HG03521 (cell line): ENCODE measurements at regions not wholly inside any gene's neighbourhood (a gene's known extent, or its start where the extent isn't known, plus 50 kb on each side); places are given as distances from the start of the nearest gene placed in this dataset.

Source experiments
- ATAC-seq: cut with Tn5 transposase; IDR thresholded peaks from one replicate; pipeline ENCODE4 v1.9.1; 2021; ENCODE audit warnings: mild to moderate bottlenecking, moderate library complexity; ENCODE audit not compliant: unreplicated experiment

DNA sequence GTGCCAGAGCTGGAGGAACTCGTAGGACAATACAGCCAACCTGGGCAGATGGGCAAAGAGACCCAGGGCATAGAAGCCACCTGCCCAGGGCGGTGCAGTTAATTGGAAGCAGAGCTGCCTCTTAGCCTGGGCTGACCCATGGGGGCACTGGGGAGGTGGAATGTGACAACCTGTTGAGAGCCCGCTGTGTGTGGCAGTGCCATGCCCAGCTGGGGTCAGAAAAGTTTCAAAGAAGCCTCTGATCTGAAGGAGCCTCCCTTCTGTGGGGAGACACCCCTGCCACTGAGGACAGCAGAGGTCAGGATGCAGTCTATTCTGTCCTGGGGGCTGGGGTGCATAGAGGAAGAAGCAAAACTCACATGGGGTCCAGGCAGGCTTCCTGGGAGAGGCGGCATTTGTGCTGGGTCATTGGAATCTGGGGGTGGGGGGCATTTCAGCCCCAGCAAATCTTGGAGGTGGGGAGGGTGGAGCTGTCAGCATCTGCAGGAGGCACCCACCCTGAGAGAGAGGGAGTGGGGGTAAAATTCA, 176.1 kb upstream of the CIBAR2 start:
- ATAC-seq, result no peak

DNA sequence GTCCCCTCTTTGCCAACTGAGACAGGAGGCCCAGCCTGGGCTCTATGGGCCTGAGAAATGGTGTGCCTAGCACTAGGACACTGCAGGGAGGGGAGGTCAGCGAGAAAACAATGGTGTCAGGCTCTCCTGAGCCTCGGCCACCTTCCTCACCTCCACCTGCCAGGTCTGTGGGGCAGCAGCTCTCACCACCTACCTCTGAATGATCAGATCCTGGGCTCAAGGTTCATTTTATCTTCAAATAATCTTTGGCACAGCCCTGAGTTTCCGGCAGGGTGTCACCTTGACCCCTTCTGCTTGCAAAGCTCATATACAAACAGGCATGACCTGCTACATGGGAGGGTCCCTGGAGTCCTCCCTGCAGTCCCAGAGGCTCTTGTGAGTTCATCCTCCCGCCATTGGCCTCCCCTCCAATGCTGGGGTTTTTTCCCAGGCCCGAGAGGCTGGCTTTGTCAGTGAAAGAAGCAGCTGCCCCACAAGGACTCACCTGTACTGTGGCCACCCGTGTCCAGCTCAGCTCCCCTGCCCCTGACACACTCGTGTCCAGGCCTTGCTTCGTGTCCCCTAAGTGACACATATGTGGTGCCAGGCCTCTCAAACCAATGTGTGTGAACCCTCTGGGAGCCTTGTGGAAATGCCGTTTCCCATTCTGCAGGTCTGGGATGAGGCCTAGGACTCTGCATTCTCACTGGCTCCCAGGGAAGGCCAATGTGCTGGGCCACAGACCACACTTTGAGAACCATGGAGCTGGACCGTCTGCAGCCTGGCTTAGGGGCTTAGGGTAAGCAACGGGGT, 176.8 kb upstream of the CIBAR2 start:
- no peak for ATAC-seq

- ATAC-seq, result no peak
Measured at GRCh38 chr16:85289760-85290625, 177.7 kb upstream of the CIBAR2 start.

GRCh38 chr16:85290626-85291301, 178.5 kb upstream of the CIBAR2 start:
- no peak for ATAC-seq

- ATAC-seq, result no peak
Measured at GRCh38 chr16:85291302-85292148, 179.3 kb upstream of the CIBAR2 start.

- ATAC-seq, result no peak
Measured at GRCh38 chr16:85293458-85293857, 181.2 kb upstream of the CIBAR2 start.

DNA sequence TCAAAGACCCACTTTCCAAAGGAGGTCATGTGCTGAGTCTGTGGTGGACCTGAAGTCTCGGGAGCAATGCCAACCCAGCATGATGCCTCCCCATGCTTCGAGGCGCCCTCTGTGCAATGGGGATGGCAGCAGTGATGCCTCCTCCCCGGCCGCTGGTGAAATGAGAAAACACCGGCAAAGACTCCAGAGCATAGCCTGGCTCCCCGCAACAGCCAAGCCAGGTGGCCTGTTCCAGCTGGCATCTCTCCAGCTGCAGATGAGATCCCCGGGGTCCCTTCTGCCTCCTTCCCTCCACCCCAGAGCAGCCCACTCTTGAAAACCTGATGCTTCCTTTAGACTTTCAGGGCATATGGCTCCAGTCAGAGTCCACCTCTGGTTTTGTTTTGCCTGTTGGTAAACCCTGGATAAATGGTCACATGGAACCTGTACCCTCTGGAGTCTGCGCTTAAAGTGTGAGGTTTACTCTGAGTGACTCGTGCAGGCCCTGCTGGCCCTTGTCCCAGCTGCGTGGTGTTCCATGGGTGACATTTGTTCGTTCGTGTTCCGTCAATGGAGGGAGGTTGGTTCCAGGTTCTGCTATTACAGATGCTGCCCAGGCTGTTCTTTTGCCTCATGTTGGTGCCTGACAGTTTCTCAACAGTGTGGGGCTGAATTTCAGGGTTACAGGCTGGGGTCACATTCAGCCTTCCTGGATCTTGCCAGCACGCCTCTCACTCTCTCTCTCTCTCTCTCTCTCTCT, 181.8 kb upstream of the CIBAR2 start:
- no peak for ATAC-seq

- no peak for ATAC-seq
Measured at GRCh38 chr16:85294810-85295508, 182.7 kb upstream of the CIBAR2 start.

DNA sequence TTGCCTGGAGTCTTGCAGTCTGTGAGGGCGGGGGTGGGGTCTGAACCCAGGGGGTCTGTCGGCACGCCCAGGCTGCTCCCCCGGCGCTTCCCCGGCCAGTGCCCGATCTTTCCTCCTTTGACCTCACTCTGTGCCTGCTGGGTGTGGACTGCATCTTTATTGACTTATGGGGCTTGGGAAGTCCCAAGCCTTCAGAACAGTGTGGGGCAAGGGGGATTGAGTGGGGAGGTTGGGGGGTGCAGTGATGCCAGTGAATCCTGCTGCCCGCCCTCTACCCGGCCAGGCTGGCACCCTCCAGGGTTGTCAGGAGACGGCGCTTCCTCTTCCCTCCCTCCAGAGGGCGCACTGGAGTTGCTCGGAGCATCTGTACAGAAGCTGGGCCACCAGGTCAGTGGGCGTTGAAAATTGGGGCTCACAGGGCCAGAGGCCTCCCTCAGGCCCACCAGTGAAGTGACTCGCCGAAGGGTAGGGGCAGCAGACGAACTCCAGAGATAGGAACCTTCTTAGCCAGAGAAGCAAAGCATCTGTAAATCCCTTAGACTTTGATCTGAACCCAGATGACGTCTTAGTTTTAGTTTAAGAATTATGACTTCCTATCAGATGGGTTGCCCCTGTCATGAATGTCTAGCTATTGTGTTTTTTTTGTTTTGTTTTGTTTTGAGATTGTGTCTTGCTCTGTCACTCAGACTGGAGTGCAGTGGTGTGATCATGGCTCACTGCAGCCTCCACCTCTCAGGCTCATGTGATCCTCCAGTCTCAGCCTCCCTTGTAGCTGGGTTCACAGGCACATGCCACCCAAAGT, 184.8 kb upstream of the CIBAR2 start:
- ATAC-seq, result no peak

GRCh38 chr16:85297881-85298280, 185.6 kb upstream of the CIBAR2 start:
- ATAC-seq, result no peak

DNA sequence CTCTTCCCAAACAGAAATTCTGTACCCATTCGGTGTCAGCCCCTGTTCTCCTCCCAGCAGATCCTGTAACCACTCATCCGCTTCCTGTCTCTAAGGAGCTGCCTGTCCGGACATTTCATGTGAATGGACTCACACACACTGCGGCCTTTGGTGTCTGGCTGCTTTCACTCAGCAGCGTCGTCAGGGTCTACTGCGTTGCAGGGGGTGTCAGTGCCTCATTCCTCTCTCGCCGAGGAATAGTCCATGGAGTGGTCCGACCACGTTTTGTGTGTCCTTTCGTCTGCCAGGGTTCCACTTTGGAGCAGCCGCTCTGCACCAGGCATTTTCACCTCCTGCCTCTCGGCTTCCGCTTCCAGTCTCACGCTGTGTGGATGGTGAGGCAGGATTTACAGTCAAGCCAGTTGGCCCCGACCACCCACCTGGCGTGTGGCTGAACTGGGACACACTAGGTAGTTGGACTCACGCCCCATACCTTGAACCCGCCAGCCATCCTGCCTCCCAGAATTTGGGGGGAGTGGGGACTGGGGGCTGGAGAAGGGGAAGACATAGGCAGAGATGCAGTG, 188.2 kb upstream of the CIBAR2 start:
- ATAC-seq, result no peak

- no peak for ATAC-seq
Measured at GRCh38 chr16:85301231-85301630, 189.0 kb upstream of the CIBAR2 start.

DNA sequence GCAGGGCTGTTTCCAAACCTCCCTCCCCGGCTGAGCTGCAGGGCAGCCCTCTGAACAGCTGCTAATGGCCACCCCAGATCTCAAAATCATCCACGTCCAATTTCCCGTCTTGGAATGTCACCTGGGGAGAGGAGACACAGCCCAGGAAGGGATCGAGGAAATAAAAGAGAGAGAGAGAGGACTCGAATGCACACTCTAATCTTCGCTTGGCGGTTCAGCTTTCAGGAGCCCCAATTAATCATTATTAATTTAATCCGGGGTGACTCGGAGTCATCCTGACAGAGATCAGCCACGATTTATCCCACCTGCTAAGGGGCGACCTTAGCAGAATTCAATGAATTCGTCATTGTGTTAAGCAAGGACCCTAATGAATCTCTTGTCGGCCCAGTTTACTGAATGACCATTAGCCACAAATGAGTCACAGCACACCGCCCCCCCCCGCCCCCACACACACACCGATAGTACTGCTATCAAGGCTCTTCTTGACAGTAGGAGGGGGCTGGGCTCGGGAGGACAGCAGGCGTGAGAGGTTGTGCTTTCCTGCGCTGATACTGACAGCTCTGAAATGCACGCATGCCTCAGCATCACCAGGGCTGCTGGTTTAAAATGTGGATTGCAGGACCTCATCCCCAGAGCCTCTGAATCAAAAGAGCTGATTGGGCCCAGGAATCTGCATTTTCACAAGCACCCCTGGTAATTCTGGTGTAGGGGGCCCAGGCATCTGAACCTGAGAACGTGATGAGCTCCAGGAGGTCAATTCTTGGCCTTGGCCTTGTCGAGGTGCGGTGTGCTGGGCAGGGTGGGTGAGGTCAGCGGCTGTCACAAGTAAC, 190.0 kb upstream of the CIBAR2 start:
- ATAC-seq, result no peak

DNA sequence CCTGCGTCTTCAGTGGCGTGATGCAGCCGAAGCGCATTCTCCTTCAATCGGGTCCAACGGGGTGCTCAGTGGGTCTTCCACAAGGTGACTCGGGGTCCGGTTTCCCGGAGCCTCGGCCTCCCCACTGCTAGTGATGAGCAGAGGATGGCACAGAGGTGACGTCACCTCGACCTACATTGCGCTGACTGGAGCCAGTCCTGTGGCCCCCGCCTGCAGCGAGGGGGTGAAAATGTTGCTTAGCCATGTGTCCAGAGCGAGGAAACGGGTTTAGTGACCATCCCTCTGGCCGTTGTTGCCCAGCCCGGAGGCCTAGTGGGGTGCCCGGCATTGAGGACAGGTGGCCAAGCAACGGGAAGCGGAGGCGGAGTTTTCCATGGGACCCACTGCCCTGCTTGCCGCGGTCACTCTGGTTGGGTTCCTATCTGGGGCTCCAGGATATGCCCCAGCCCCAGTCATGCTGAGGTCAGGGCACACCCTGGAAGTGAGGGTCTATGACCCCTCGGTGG, 190.6 kb upstream of the CIBAR2 start:
- ATAC-seq, result no peak

- ATAC-seq, result no peak
Measured at GRCh38 chr16:85303354-85303883, 191.1 kb upstream of the CIBAR2 start.

GRCh38 chr16:85304337-85304736, 192.1 kb upstream of the CIBAR2 start:
- ATAC-seq, result no peak
